ENCODE measurements at regions not wholly inside any gene's neighbourhood (a gene's known extent, or its start where the extent isn't known, plus 50 kb on each side); places are given as distances from the start of the nearest gene placed in this dataset.

DNA sequence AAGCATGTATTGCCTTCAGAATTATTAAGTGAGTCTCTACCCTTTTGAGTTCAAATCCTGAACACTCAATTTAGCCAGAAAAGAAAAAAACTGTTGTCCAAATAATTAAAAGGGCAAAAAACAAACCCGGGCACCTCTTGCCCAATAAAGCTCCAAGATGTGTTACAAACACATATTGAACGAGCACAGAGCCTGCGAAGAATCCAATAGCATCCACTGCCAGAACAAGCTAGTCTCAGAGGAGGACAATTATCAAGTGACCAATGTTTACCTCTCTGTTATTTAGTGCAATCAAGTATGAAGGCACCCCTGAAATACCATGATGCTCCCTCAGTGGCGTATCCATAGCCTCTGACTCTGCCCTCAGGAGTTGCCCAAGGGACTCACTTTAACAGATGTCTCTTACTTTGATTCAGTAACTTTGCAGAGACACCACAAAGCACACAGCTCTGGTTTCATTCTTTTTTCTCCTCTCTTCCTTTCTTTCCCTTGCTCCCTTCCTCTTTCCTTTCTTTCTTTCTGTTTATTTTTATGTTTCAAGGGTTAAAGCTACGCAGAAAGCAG, 93.5 kb upstream of the SPATS2L start:
- TF ChIP-seq EZH2 (IDR thresholded peaks at IDR 0.05; ENCODE audit: borderline replicate concordance, low read length) = no peak
- TF ChIP-seq, protein P1, sequence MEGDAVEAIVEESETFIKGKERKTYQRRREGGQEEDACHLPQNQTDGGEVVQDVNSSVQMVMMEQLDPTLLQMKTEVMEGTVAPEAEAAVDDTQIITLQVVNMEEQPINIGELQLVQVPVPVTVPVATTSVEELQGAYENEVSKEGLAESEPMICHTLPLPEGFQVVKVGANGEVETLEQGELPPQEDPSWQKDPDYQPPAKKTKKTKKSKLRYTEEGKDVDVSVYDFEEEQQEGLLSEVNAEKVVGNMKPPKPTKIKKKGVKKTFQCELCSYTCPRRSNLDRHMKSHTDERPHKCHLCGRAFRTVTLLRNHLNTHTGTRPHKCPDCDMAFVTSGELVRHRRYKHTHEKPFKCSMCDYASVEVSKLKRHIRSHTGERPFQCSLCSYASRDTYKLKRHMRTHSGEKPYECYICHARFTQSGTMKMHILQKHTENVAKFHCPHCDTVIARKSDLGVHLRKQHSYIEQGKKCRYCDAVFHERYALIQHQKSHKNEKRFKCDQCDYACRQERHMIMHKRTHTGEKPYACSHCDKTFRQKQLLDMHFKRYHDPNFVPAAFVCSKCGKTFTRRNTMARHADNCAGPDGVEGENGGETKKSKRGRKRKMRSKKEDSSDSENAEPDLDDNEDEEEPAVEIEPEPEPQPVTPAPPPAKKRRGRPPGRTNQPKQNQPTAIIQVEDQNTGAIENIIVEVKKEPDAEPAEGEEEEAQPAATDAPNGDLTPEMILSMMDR (IDR thresholded peaks at IDR 0.05; ENCODE audit: low read length) = no peak

All from OCI-LY1 (cell line).